Uterus (tissue), 3 donors: ENCODE measurements at regions not wholly inside any gene's neighbourhood (a gene's known extent, or its start where the extent isn't known, plus 50 kb on each side); places are given as distances from the start of the nearest gene placed in this dataset.

Source experiments
- DNase-seq, 2 donors: peaks; one replicate each; pipeline ENCODE4 v3.0.0-alpha.2; 2019 to 2020
- H3K27ac ChIP-seq, 2 donors: fragments of 200-600 bp; sonication (generic); 1 replicate in 1 of 2; 2 replicates in 1 of 2; pipeline ENCODE4 v1.5.1; 2016 to 2018
- H3K27me3 ChIP-seq, 2 donors: fragments of 200-600 bp; sonication (generic); one replicate each; pipeline ENCODE4 v1.5.1; 2018 to 2019; ENCODE audit warnings: control low read depth in 1 of 2
- H3K36me3 ChIP-seq, 2 donors: fragments of 200-600 bp; sonication (generic); one replicate each; pipeline ENCODE4 v1.5.1; 2019; ENCODE audit warnings: control low read depth in 1 of 2
- H3K4me1 ChIP-seq, 2 donors: fragments of 200-600 bp; sonication (generic); one replicate each; pipeline ENCODE4 v1.5.1; 2018 to 2019; ENCODE audit warnings: control low read depth in 1 of 2
- H3K4me3 ChIP-seq, 2 donors: fragments of 200-600 bp; sonication (generic); 1 replicate in 1 of 2; 2 replicates in 1 of 2; pipeline ENCODE4 v1.5.1; 2018 to 2019; ENCODE audit warnings: mild to moderate bottlenecking in 1 of 2
- H3K9me3 ChIP-seq, 2 donors: fragments of 200-600 bp; sonication (generic); one replicate each; pipeline ENCODE4 v1.5.1; 2019; ENCODE audit warnings: control low read depth in 1 of 2
- CTCF ChIP-seq, 4 experiments: fragments of 200-600 bp in 2 of 4; fragments of 450-650 bp in 2 of 4; sonication (generic) in 2 of 4; IDR thresholded peaks; one replicate each; pipeline ENCODE4 v1.5.1; 2016 to 2019; ENCODE audit warnings: antibody characterized with exemption in 4 of 4, mild to moderate bottlenecking in 2 of 4, moderate library complexity in 1 of 4
- POLR2A ChIP-seq, 2 donors: fragments of 450-650 bp; IDR thresholded peaks; one replicate each; pipeline ENCODE4 v1.6.1; 2016; ENCODE audit warnings: antibody characterized with exemption in 2 of 2, mild to moderate bottlenecking in 1 of 2, moderate library complexity in 1 of 2
- intact Hi-C: fragments of 100-400 bp; cut with DNase I; formaldehyde crosslinking; loops from one replicate; pipeline ENCODE4 v1.15.1; 2023; ENCODE audit warnings: low total_unique reads
- donor health status: DM: yes; HTN: yes; CAD: no.

GRCh38 chr11:69928121-69928520 is 108.9 kb upstream of the FGF3 start:
- Histone ChIP-seq H3K27ac (no peak overlapping the region), H3K27me3 (no peaks in the 10 kb centered on the region), H3K36me3 (no peaks in the 10 kb centered on the region), H3K4me3 (no peak overlapping the region), H3K4me1 (no peaks in the 10 kb centered on the region), H3K9me3 (no peaks in the 10 kb centered on the region)
- intact Hi-C loops = no loop called here
- peak in 1 of 2 donors; percentile 1 for DNase-seq
- TF ChIP-seq POLR2A (IDR thresholded peaks at IDR 0.05) (no peak), CTCF (IDR thresholded peaks at IDR 0.05) (no peak)

DNA sequence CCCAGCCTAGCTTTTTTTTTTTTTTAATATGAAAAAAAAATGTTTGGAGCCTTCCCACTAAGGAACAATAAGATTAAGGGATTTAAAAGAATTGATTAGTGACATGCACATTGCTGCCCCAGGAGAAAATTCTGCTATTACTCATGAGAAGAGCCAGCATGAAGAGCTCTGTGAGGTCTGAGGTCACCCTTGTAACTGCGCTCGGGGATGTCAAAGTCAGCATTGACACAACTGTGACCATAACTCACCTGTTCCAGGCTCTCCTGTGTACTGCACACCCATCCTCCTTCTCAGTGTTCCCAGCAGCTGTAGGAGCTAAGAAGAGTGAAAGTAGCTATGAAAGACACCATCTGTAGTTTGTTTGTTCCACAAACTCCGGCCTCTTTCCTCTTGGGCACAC is 109.8 kb upstream of the FGF3 start:
- no peaks in the 10 kb centered on the region for H3K9me3 ChIP-seq
- no peaks in the 10 kb centered on the region for H3K4me1 ChIP-seq
- H3K4me3 ChIP-seq = no peak overlapping the region
- intact Hi-C loops = no loop called here
- no peak for DNase-seq
- H3K27me3 ChIP-seq = no peaks in the 10 kb centered on the region
- TF ChIP-seq POLR2A (IDR thresholded peaks at IDR 0.05) = no peak
- TF ChIP-seq CTCF (IDR thresholded peaks at IDR 0.05) = no peak
- no peak overlapping the region for H3K27ac ChIP-seq
- no peaks in the 10 kb centered on the region for H3K36me3 ChIP-seq

- Histone ChIP-seq H3K4me1 (no peaks in the 10 kb centered on the region), H3K4me3 (no peak overlapping the region), H3K27ac (no peak overlapping the region), H3K36me3 (no peaks in the 10 kb centered on the region), H3K9me3 (no peaks in the 10 kb centered on the region), H3K27me3 (no peaks in the 10 kb centered on the region)
- no peak for TF ChIP-seq CTCF (IDR thresholded peaks at IDR 0.05)
- TF ChIP-seq POLR2A (IDR thresholded peaks at IDR 0.05) = no peak
- DNase-seq = peak in 1 of 2 donors; percentile 10
- intact Hi-C loops = no loop called here
These were observed 111.2 kb upstream of the FGF3 start for GRCh38 chr11:69930081-69931059.

- intact Hi-C loops = no loop called here
- TF ChIP-seq CTCF (IDR thresholded peaks at IDR 0.05) (no peak), POLR2A (IDR thresholded peaks at IDR 0.05) (no peak)
- Histone ChIP-seq H3K9me3 (no peaks in the 10 kb centered on the region), H3K4me1 (no peaks in the 10 kb centered on the region), H3K27me3 (no peaks in the 10 kb centered on the region), H3K36me3 (no peaks in the 10 kb centered on the region), H3K27ac (no peak overlapping the region), H3K4me3 (no peak overlapping the region)
- DNase-seq = peak in 1 of 2 donors; percentile 5
These were observed 112.1 kb upstream of the FGF3 start for GRCh38 chr11:69931060-69931910.
